GM19397 (cell line): ENCODE measurements at regions not wholly inside any gene's neighbourhood (a gene's known extent, or its start where the extent isn't known, plus 50 kb on each side); places are given as distances from the start of the nearest gene placed in this dataset.

Experiments
- ATAC-seq: cut with Tn5 transposase; IDR thresholded peaks from one replicate; pipeline ENCODE4 v1.9.1; 2021; ENCODE audit warnings: mild to moderate bottlenecking, moderate library complexity; ENCODE audit not compliant: unreplicated experiment

GRCh38 chr4:83677656-83678055 is 141.7 kb downstream of the GPAT3 start:
- no peak for ATAC-seq

- ATAC-seq, result no peak
Observed at GRCh38 chr4:83664741-83665140, 128.8 kb downstream of the GPAT3 start.

GRCh38 chr4:83664071-83664470 is 128.2 kb downstream of the GPAT3 start:
- ATAC-seq, result no peak

GRCh38 chr4:83662204-83662603 is 126.3 kb downstream of the GPAT3 start:
- no peak for ATAC-seq

- ATAC-seq, result no peak
Observed at GRCh38 chr4:83661359-83661758, 125.5 kb downstream of the GPAT3 start.

- no peak for ATAC-seq
Observed at GRCh38 chr4:83660578-83660977, 124.7 kb downstream of the GPAT3 start.

- ATAC-seq, result no peak
Observed at GRCh38 chr4:83658806-83659205, 122.9 kb downstream of the GPAT3 start.

- no peak for ATAC-seq
Observed at GRCh38 chr4:83657336-83657735, 121.4 kb downstream of the GPAT3 start.
